Kidney epithelial cell (primary cell): ENCODE measurements at regions not wholly inside any gene's neighbourhood (a gene's known extent, or its start where the extent isn't known, plus 50 kb on each side); places are given as distances from the start of the nearest gene placed in this dataset.
A peak's percentile ranks its signal among the peaks of the same experiment; 100 is the strongest.

Source experiments
- DNase-seq: peaks from one replicate; pipeline ENCODE4 v3.0.0-alpha.2; 2010; ENCODE audit warnings: low read depth
- H3K27me3 ChIP-seq: 2 replicates; pipeline ENCODE4 v1.6.0; 2011; ENCODE audit warnings: low read length; ENCODE audit not compliant: control insufficient read depth, insufficient read depth
- H3K36me3 ChIP-seq: 2 replicates; pipeline ENCODE4 v1.5.1; 2011; ENCODE audit warnings: low read length; ENCODE audit not compliant: control insufficient read depth, insufficient read depth
- H3K4me3 ChIP-seq: 2 replicates; pipeline ENCODE4 v1.5.1; 2011; ENCODE audit warnings: low read depth, mild to moderate bottlenecking, control low read depth, low read length
- TF ChIP-seq, protein P1 (sequence below): IDR thresholded peaks from 2 replicates; pipeline ENCODE4 v1.5.1; 2011; ENCODE audit warnings: mild to moderate bottlenecking, moderate library complexity, low read length, control low read depth, inconsistent platforms; ENCODE audit not compliant: insufficient read depth, poor library complexity, severe bottlenecking

DNA sequence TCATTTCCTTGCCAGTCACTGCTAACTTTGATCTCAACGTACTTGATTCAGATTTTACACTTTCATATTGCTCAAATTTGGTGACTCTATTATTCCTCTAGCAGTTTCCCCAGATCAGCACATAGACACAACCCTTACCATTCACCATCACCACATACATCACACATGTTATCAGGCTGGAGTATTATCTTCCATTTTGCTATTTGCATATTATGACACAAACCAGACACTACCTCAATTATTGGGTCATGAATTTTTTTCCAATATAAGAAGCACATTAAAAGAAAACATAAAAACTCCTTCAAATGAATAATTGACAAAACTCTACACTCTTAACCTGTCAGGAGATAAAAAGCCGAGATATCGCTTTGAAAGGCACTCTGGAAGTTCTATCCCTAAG, 1166.7 kb upstream of the B3GALT2 start:
- Histone ChIP-seq H3K4me3 (no peak overlapping the region), H3K27me3 (no peaks in the 10 kb centered on the region), H3K36me3 (no peaks in the 10 kb centered on the region)
- TF ChIP-seq, protein P1, sequence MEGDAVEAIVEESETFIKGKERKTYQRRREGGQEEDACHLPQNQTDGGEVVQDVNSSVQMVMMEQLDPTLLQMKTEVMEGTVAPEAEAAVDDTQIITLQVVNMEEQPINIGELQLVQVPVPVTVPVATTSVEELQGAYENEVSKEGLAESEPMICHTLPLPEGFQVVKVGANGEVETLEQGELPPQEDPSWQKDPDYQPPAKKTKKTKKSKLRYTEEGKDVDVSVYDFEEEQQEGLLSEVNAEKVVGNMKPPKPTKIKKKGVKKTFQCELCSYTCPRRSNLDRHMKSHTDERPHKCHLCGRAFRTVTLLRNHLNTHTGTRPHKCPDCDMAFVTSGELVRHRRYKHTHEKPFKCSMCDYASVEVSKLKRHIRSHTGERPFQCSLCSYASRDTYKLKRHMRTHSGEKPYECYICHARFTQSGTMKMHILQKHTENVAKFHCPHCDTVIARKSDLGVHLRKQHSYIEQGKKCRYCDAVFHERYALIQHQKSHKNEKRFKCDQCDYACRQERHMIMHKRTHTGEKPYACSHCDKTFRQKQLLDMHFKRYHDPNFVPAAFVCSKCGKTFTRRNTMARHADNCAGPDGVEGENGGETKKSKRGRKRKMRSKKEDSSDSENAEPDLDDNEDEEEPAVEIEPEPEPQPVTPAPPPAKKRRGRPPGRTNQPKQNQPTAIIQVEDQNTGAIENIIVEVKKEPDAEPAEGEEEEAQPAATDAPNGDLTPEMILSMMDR, result no peak
- no peak for DNase-seq

DNA sequence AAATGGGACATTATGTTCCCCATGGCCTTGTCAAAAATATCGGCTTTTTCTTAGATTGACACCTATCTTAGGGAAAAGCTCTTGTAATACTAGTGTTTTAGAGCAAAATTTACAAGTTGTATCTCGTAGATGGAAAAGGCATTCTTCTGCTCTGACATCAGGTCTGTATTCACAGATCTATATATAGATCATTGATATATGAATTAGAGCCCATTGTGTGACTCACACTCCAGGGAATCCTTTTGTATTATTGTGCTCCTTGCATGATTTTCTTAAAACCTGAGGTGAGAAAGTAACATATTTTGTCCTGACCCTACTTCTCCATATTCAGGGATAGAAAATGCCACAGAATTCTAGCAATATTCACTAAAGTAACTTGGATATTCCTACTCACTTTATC, 1160.8 kb upstream of the B3GALT2 start:
- TF ChIP-seq, protein P1, result no peak
- no peak for DNase-seq
- no peaks in the 10 kb centered on the region for H3K27me3 ChIP-seq
- no peak overlapping the region for H3K4me3 ChIP-seq
- no peaks in the 10 kb centered on the region for H3K36me3 ChIP-seq

DNA sequence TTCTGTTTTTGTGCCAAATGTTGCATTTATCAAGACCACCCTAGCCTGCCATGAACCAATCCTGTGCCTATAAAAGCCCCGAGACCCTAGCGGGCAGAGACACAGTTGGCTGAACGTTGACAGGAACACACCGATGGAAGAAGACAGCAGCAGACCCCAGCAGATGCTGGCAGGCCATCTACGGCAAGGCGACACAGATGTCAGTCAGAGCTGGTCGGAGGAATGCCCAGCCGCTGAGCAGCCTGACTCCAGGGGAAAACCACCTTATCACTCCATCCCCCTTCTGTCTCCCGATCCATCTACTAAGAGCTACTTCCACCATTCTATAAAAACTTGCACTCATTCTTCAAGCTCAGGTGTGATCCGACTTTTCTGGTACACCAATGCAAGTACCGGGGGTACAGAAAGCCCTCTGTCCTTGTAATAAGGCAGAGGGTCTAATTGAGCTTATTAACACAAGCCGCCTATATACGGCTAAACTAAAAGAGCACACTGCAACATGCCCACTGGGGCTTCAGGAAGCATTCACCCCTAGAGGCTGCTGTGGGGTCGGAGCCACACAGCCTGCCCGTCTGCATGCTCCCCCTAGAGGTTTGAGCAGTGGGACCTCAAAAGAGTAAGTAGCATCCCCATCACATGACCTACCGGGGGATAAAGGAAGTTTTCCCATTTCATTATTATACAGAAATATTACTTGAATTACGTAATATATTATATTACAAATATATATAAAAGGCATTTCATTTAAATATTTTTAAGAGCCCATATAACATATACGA, 1156.3 kb upstream of the B3GALT2 start:
- H3K27me3 ChIP-seq, result no peaks in the 10 kb centered on the region
- no peaks in the 10 kb centered on the region for H3K36me3 ChIP-seq
- DNase-seq, result no peak
- TF ChIP-seq, protein P1, result peak; percentile 8
- no peak overlapping the region for H3K4me3 ChIP-seq

DNA sequence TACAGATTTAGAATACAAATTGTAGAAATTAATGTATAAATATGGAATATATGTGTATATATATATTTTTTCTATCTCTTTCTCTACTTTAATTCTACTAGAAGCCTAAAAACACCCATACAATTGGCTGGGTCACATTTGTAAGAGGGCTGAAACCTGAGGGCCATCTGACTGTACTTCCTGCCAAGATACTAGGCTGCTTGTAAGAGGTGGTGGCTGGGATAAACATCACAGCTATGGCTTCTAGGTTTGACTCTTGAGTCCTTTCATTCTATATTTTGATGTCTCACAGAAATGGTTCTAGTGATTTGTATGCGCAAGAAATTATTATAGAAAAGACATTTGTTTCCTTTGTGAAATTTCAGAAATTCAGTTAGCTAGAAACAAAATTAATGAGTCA, 1155.2 kb upstream of the B3GALT2 start:
- no peak for DNase-seq
- Histone ChIP-seq H3K27me3 (no peaks in the 10 kb centered on the region), H3K4me3 (no peak overlapping the region), H3K36me3 (no peaks in the 10 kb centered on the region)
- TF ChIP-seq, protein P1, result no peak

DNA sequence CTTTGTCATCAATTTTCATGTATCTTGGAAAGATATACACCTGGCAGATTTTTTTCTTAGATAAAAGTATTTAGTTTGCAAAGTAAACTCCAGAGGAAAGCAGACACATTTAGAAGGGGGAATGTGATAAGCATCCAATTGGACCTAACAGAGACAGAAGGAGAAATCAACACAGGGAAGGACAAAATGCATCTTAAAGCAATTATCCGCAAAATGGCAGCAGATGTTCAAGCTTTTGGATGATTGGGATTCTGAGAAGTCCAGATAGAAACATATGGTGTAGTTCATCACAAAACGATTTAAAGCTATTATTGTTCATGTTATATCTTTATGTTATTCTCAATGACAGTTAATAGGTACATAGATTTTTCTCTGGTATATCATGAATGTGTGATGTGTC, 1153.1 kb upstream of the B3GALT2 start:
- TF ChIP-seq, protein P1, result no peak
- H3K27me3 ChIP-seq, result no peaks in the 10 kb centered on the region
- DNase-seq, result no peak
- no peak overlapping the region for H3K4me3 ChIP-seq
- no peaks in the 10 kb centered on the region for H3K36me3 ChIP-seq

DNA sequence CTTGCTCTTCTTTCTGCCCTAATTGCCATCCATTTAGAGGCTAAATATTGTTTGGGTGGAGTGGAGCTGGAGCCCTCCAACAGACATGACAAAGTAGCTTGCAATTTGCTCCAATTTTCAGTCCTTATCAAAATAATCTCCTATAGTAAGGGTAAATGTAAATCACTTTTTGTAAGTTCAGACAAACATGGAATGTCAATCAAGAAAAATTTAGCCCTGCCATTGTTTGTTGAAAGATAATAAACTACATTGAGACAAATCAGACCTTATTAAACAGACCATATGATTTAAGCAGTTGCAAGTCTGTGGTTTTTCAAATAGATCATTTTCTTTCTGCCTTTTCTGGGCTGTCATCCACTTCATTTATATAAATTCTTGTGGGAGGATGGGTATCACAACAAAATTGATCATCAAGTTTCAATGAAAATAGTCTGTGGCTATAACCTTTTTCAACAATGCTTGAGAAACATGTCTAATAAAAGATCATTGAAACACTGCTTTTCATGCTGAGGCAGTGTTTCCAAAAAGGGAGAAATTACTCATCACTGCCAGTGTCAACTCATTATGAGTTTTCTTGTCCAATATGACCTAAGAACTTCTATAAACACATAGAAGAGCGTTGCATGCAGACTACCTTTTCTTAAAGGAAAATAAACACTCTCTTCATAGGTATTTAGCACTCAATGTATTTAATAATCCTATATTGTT, 1152.0 kb upstream of the B3GALT2 start:
- H3K4me3 ChIP-seq, result no peak overlapping the region
- TF ChIP-seq, protein P1, result no peak
- no peaks in the 10 kb centered on the region for H3K36me3 ChIP-seq
- H3K27me3 ChIP-seq, result no peaks in the 10 kb centered on the region
- no peak for DNase-seq
